Aorta (tissue), 5 donors: ENCODE measurements at regions not wholly inside any gene's neighbourhood (a gene's known extent, or its start where the extent isn't known, plus 50 kb on each side); places are given as distances from the start of the nearest gene placed in this dataset.

ENCODE experiments used
- ATAC-seq: fragments of 200-7000 bp; cut with Tn5 transposase; one replicate; pipeline ENCODE4 v1.9.1; 2022; ENCODE audit warnings: moderate library complexity; ENCODE audit not compliant: low FRiP score
- DNase-seq, 2 donors: peaks; one replicate each; pipeline ENCODE4 v3.0.0-alpha.2; 2020
- H3K27ac ChIP-seq, 2 donors: one replicate each; pipeline ENCODE4 v1.5.1; 2013; ENCODE audit warnings: low read length in 2 of 2, mild to moderate bottlenecking in 2 of 2, moderate library complexity in 2 of 2, control low read depth in 1 of 2, inconsistent platforms in 1 of 2, low read depth in 1 of 2
- H3K27me3 ChIP-seq, 2 donors: one replicate each; pipeline ENCODE4 v1.6.1; 2013; ENCODE audit warnings: control low read depth in 1 of 2, low read length in 1 of 2, mild to moderate bottlenecking in 1 of 2, moderate library complexity in 1 of 2; ENCODE audit not compliant: insufficient read depth in 2 of 2, control insufficient read depth in 1 of 2
- H3K36me3 ChIP-seq, 2 donors: one replicate each; pipeline ENCODE4 v1.6.1; 2013; ENCODE audit warnings: control low read depth in 1 of 2, low read length in 1 of 2, mild to moderate bottlenecking in 1 of 2; ENCODE audit not compliant: insufficient read depth in 2 of 2, control insufficient read depth in 1 of 2
- H3K4me1 ChIP-seq, 2 donors: one replicate each; pipeline ENCODE4 v1.6.1; 2013; ENCODE audit warnings: low read length in 2 of 2, control low read depth in 1 of 2, mild to moderate bottlenecking in 1 of 2, moderate library complexity in 1 of 2; ENCODE audit not compliant: insufficient read depth in 2 of 2, control insufficient read depth in 1 of 2
- H3K4me3 ChIP-seq, 2 donors: one replicate each; pipeline ENCODE4 v1.5.1; 2013; ENCODE audit warnings: low read length in 2 of 2, control low read depth in 1 of 2, mild to moderate bottlenecking in 1 of 2
- H3K9me3 ChIP-seq: one replicate; pipeline ENCODE4 v1.6.1; 2013; ENCODE audit warnings: mild to moderate bottlenecking, low read length; ENCODE audit not compliant: control insufficient read depth
- WGBS, 2 donors: extraction: QIAGEN DNeasy Blood & Tissue Kit; methylation state at CpG; one replicate each; pipeline ENCODE4 v1.1.7; 2013; 5-methylcytosine and 5-hydroxymethylcytosine counted together
- intact Hi-C, 2 donors: fragments of 100-400 bp; cut with DNase I; formaldehyde crosslinking; loops; one replicate each; pipeline versions ENCODE4 v1.14.2 to v1.15.0; 2022
- donor health status: healthy with polysubstance abuse.
- donor health status: Bipolar disorder and iron deficiency.
- donor health status: DM: no; HTN: no; CAD: no.
- donor health status: DM: no; HTN: no; CAD: no.
- donor health status: DM: yes; HTN: yes; CAD: no.

GRCh38 chrX:82292803-82293202 is 1090.9 kb downstream of the SH3BGRL start:
- DNase-seq (no peak), ATAC-seq (no peak)
- Histone ChIP-seq H3K27me3 (no peaks in the 10 kb centered on the region), H3K36me3 (no peaks in the 10 kb centered on the region), H3K9me3 (no peaks in the 10 kb centered on the region), H3K4me1 (no peaks in the 10 kb centered on the region), H3K4me3 (no peak overlapping the region), H3K27ac (no peak overlapping the region)
- WGBS, 2 donors = 50 to 80% methylated on average over 2 of the region's 2 CpGs
- intact Hi-C loops = no loop called here

- WGBS, 2 donors = 64 to 82% methylated on average over 1 of the region's 1 CpG
- no peaks in the 10 kb centered on the region for H3K9me3 ChIP-seq
- H3K4me3 ChIP-seq = no peak overlapping the region
- no peaks in the 10 kb centered on the region for H3K36me3 ChIP-seq
- H3K4me1 ChIP-seq = no peaks in the 10 kb centered on the region
- H3K27ac ChIP-seq = no peak overlapping the region
- intact Hi-C loops = no loop called here
- ATAC-seq = no peak
- H3K27me3 ChIP-seq = no peaks in the 10 kb centered on the region
- no peak for DNase-seq
Observed at GRCh38 chrX:82320569-82320968, 1118.7 kb downstream of the SH3BGRL start.

- H3K9me3 ChIP-seq = no peaks in the 10 kb centered on the region
- H3K4me3 ChIP-seq = no peak overlapping the region
- intact Hi-C loops = no loop called here
- H3K4me1 ChIP-seq = no peaks in the 10 kb centered on the region
- ATAC-seq = no peak
- no peaks in the 10 kb centered on the region for H3K36me3 ChIP-seq
- DNase-seq = no peak
- no peaks in the 10 kb centered on the region for H3K27me3 ChIP-seq
- 21 to 25% methylated on average over 1 of the region's 1 CpG for WGBS, 2 donors
- no peak overlapping the region for H3K27ac ChIP-seq
Observed at GRCh38 chrX:82333575-82333974, 1131.7 kb downstream of the SH3BGRL start.

- no peaks in the 10 kb centered on the region for H3K4me1 ChIP-seq
- H3K27me3 ChIP-seq = no peaks in the 10 kb centered on the region
- no peaks in the 10 kb centered on the region for H3K9me3 ChIP-seq
- WGBS, 2 donors = 37 to 72% methylated on average over 1 of the region's 1 CpG
- DNase-seq = no peak
- no peak for ATAC-seq
- H3K27ac ChIP-seq = no peak overlapping the region
- no peaks in the 10 kb centered on the region for H3K36me3 ChIP-seq
- H3K4me3 ChIP-seq = no peak overlapping the region
- intact Hi-C loops = no loop called here
Observed at GRCh38 chrX:82335772-82336171, 1133.9 kb downstream of the SH3BGRL start.

GRCh38 chrX:82342531-82342930 is 1140.6 kb downstream of the SH3BGRL start:
- ATAC-seq = no peak
- no peak overlapping the region for H3K27ac ChIP-seq
- H3K4me1 ChIP-seq = no peaks in the 10 kb centered on the region
- no peak overlapping the region for H3K4me3 ChIP-seq
- intact Hi-C loops = no loop called here
- H3K27me3 ChIP-seq = no peaks in the 10 kb centered on the region
- no peaks in the 10 kb centered on the region for H3K36me3 ChIP-seq
- H3K9me3 ChIP-seq = no peaks in the 10 kb centered on the region
- DNase-seq = no peak
- 47 to 57% methylated on average over 3 of the region's 3 CpGs for WGBS, 2 donors

- DNase-seq (no peak), ATAC-seq (no peak)
- no peaks in the 10 kb centered on the region for H3K36me3 ChIP-seq
- intact Hi-C loops = no loop called here
- H3K4me1 ChIP-seq = no peaks in the 10 kb centered on the region
- no peaks in the 10 kb centered on the region for H3K27me3 ChIP-seq
- H3K27ac ChIP-seq = no peak overlapping the region
- 68 to 77% methylated on average over 5 of the region's 5 CpGs for WGBS, 2 donors
- H3K9me3 ChIP-seq = peaks cover 1% of the 10 kb centered on the region
- H3K4me3 ChIP-seq = no peak overlapping the region
Observed at GRCh38 chrX:82362550-82362949, 1145.5 kb upstream of the POU3F4 start.

GRCh38 chrX:82362990-82363389 is 1145.1 kb upstream of the POU3F4 start:
- no peak overlapping the region for H3K27ac ChIP-seq
- H3K4me1 ChIP-seq = no peaks in the 10 kb centered on the region
- ATAC-seq (no peak), DNase-seq (no peak)
- no peaks in the 10 kb centered on the region for H3K36me3 ChIP-seq
- WGBS, 2 donors = 87% methylated on average over 1 of the region's 1 CpG
- H3K9me3 ChIP-seq = peaks cover 1% of the 10 kb centered on the region
- H3K27me3 ChIP-seq = no peaks in the 10 kb centered on the region
- intact Hi-C loops = no loop called here
- H3K4me3 ChIP-seq = no peak overlapping the region

- 81 to 91% methylated on average over 3 of the region's 3 CpGs for WGBS, 2 donors
- intact Hi-C loops = loop anchor here in 1 of 2 donors (10.0 kb wide), 1 partner anchor 56 kb away; no protein-coding TSS in a partner anchor
- ATAC-seq = no peak
Observed at GRCh38 chrX:82370978-82371646, 1137.0 kb upstream of the POU3F4 start.

GRCh38 chrX:82384401-82384800 is 1123.7 kb upstream of the POU3F4 start:
- WGBS, 2 donors = 28% methylated on average over 3 of the region's 3 CpGs
- no peaks in the 10 kb centered on the region for H3K36me3 ChIP-seq
- H3K4me3 ChIP-seq = no peak overlapping the region
- intact Hi-C loops = no loop called here
- DNase-seq (no peak), ATAC-seq (no peak)
- H3K27me3 ChIP-seq = no peaks in the 10 kb centered on the region
- H3K9me3 ChIP-seq = no peaks in the 10 kb centered on the region
- no peak overlapping the region for H3K27ac ChIP-seq
- no peaks in the 10 kb centered on the region for H3K4me1 ChIP-seq

More at GRCh38 chrX:82370978-82371646, 1137.0 kb upstream of the POU3F4 start:
- H3K9me3 ChIP-seq = no peaks in the 10 kb centered on the region
- no peaks in the 10 kb centered on the region for H3K4me1 ChIP-seq
- DNase-seq = no peak
- no peak overlapping the region for H3K27ac ChIP-seq
- H3K4me3 ChIP-seq = no peak overlapping the region
- H3K36me3 ChIP-seq = no peaks in the 10 kb centered on the region
- H3K27me3 ChIP-seq = no peaks in the 10 kb centered on the region
